Urinary bladder (tissue), 3 donors: ENCODE measurements at regions not wholly inside any gene's neighbourhood (a gene's known extent, or its start where the extent isn't known, plus 50 kb on each side); places are given as distances from the start of the nearest gene placed in this dataset.

ENCODE experiments used
- DNase-seq: peaks from one replicate; pipeline ENCODE4 v3.0.0-alpha.2; 2015; ENCODE audit errors: extremely low spot score
- H3K27ac ChIP-seq: one replicate; pipeline ENCODE4 v1.5.1; 2013; ENCODE audit warnings: low read depth, mild to moderate bottlenecking, moderate library complexity
- H3K36me3 ChIP-seq: one replicate; pipeline ENCODE4 v1.6.1; 2013; ENCODE audit warnings: mild to moderate bottlenecking, moderate library complexity; ENCODE audit not compliant: insufficient read depth
- H3K4me1 ChIP-seq: one replicate; pipeline ENCODE4 v1.6.1; 2013; ENCODE audit warnings: mild to moderate bottlenecking, moderate library complexity; ENCODE audit not compliant: insufficient read depth
- H3K4me3 ChIP-seq: one replicate; pipeline ENCODE4 v1.5.1; 2013; ENCODE audit warnings: low read depth, low read length
- WGBS: extraction: QIAGEN DNeasy Blood & Tissue Kit; methylation state at CpG from one replicate; pipeline ENCODE4 v1.1.7; 2013; 5-methylcytosine and 5-hydroxymethylcytosine counted together
- donor health status: healthy with polysubstance abuse.
- donor health status: healthy.

DNA sequence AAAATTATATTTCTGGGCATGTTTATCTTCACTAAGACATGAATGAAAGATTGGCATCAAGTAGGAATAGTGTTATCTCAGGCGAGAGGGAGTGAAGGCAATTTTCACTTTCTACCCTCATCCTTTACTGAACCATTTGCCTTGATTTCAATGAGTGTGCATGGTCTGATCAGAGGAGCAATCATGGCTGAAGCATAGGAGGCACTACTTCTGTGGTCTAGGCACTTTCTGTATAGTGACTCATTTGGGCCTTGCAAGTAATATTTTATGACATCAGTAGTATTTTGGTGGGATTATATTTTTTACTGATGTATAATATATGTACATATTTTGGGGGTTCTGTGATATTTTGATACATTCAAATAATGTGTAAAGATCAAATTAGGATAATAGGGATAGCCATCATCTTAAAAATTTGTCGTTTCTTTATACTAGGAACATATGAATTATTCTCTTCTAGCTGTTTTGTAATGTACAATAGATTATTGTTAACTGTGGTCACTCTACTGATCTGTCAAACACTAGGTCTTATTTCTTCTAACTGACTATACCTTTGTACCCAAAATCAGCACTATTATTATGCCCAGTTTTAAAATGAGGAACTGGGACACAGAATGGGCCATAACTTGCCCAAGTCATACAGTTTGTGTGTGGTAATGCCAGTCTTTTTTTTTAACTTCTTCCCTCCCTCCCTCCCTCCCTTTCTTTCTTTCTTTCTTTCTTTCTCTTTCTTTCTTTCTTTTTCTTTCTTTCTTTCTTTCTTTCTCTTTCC lies 101.9 kb downstream of the RAB11FIP2 start:
- no peak overlapping the region for H3K4me3 ChIP-seq
- 85% methylated on average over 2 of the region's 2 CpGs for WGBS
- no peak overlapping the region for H3K27ac ChIP-seq
- no peak for DNase-seq
- H3K4me1 ChIP-seq = no peaks in the 10 kb centered on the region
- no peaks in the 10 kb centered on the region for H3K36me3 ChIP-seq

DNA sequence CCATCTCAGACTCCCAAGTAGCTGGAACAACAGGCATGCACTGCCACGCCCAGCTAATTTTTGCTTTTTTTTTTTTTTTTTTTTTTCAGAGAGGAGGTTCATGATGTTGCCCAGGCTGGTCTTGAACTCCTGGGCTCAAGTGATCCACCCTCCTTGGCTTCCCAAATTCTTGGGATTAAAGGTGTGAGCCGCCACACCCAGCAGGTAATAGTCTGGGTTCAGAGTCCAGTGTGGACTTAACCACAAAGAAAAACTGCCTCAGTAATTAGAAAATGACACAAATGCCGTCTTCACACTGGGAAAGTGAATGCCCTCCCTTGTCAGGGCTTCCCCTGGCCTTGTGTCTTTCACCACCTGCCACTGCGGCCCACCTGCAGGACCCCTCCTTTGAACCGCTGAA lies 101.1 kb downstream of the RAB11FIP2 start:
- H3K4me1 ChIP-seq = no peaks in the 10 kb centered on the region
- WGBS = 91% methylated on average over 5 of the region's 5 CpGs
- no peak for DNase-seq
- no peak overlapping the region for H3K27ac ChIP-seq
- H3K4me3 ChIP-seq = no peak overlapping the region
- no peaks in the 10 kb centered on the region for H3K36me3 ChIP-seq

DNA sequence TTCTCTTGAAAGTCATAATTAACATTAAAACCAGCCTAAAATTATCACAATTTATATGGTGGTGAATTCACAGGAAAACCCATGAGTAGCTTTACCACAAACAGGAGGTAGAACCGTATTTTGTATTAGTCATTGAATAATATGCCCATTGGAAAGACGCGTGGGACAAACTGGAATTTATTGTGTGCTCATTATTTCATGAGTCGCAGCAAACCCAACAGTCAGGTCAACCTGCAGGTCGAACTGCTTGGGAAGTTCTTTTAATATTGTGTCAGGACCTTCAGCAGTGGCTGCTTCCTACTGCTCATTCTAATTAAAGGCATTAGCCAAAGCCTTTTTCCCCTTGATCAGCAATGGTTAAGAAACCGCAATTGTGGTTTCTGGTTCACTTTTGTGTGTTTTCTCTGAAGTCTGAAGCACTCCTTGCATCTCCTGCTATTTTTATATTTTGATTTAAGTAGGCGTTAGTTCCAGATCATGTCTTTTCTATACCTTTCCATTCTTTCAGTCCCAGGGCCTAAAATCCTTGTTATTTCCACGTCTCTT lies 100.1 kb downstream of the RAB11FIP2 start:
- no peaks in the 10 kb centered on the region for H3K36me3 ChIP-seq
- WGBS = 84% methylated on average over 8 of the region's 8 CpGs

DNA sequence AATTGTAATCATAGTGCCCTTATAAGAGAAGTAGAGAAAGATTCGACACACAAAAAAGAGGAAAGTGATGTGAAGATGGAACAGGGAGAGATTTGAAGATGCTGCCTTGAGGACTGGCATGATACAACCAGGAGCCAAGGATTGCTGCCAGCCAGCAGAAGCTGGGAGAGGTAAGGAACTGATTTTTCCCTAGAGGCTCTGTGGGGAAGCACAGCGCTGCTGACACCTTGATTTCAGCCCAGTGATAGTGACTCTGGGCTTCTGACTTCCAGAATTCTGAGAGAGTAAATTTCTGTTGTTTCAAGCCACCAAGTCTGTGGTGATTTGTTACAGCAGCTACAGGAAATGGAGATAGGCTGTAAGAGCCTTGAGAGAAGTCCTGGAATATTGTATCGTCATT lies 98.2 kb downstream of the RAB11FIP2 start:
- Histone ChIP-seq H3K4me1 (no peaks in the 10 kb centered on the region), H3K27ac (no peak overlapping the region), H3K36me3 (no peaks in the 10 kb centered on the region), H3K4me3 (no peak overlapping the region)
- DNase-seq = no peak
- 85% methylated on average over 3 of the region's 3 CpGs for WGBS

More for the DNA sequence above, 100.1 kb downstream of the RAB11FIP2 start:
- Histone ChIP-seq H3K4me3 (no peak overlapping the region), H3K27ac (no peak overlapping the region), H3K4me1 (no peaks in the 10 kb centered on the region)
- no peak for DNase-seq

DNA sequence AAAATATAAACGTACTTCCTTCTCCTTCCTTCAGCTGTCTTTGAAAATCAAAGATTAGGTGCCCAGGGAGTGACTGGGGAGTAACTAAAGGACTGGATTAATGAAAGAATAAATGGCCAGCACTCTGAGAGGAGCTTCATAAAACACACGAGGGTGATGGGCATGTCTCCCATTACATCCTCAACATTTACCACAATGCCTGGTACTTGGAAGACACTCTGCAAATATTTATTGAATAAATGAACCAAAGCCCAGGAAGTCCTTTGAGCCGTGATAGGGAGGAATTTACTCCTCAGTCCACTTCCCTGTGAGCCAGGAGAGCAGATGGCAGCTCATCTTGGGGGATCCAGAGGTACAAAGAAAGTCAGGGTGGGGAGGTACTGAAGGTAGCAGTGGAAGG lies 96.3 kb downstream of the RAB11FIP2 start:
- 47% methylated on average over 3 of the region's 3 CpGs for WGBS
- H3K36me3 ChIP-seq = no peaks in the 10 kb centered on the region
- no peaks in the 10 kb centered on the region for H3K4me1 ChIP-seq
- no peak for DNase-seq
- H3K4me3 ChIP-seq = no peak overlapping the region
- H3K27ac ChIP-seq = no peak overlapping the region
